ENCODE measurements at regions not wholly inside any gene's neighbourhood (a gene's known extent, or its start where the extent isn't known, plus 50 kb on each side); places are given as distances from the start of the nearest gene placed in this dataset.

GRCh38 chr18:10120622-10121021 is 206.8 kb downstream of the VAPA start:
- no peak overlapping the region for H3K27ac ChIP-seq

GRCh38 chr18:10121028-10121427 is 207.2 kb downstream of the VAPA start:
- no peak overlapping the region for H3K27ac ChIP-seq
- no peak for TF ChIP-seq ZFX (IDR thresholded peaks at IDR 0.05)
- TF ChIP-seq, protein P1, sequence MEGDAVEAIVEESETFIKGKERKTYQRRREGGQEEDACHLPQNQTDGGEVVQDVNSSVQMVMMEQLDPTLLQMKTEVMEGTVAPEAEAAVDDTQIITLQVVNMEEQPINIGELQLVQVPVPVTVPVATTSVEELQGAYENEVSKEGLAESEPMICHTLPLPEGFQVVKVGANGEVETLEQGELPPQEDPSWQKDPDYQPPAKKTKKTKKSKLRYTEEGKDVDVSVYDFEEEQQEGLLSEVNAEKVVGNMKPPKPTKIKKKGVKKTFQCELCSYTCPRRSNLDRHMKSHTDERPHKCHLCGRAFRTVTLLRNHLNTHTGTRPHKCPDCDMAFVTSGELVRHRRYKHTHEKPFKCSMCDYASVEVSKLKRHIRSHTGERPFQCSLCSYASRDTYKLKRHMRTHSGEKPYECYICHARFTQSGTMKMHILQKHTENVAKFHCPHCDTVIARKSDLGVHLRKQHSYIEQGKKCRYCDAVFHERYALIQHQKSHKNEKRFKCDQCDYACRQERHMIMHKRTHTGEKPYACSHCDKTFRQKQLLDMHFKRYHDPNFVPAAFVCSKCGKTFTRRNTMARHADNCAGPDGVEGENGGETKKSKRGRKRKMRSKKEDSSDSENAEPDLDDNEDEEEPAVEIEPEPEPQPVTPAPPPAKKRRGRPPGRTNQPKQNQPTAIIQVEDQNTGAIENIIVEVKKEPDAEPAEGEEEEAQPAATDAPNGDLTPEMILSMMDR (conservative IDR thresholded peaks at IDR 0.05): no peak

More at GRCh38 chr18:10120622-10121021, 206.8 kb downstream of the VAPA start:
- TF ChIP-seq, protein P1 (conservative IDR thresholded peaks at IDR 0.05): no peak
- TF ChIP-seq ZFX (IDR thresholded peaks at IDR 0.05): no peak

- H3K27ac ChIP-seq: peak overlapping the region; percentile 38
- no peak for TF ChIP-seq ZFX (IDR thresholded peaks at IDR 0.05)
- TF ChIP-seq, protein P1 (conservative IDR thresholded peaks at IDR 0.05): no peak
Measured at GRCh38 chr18:10121786-10122515, 208.1 kb downstream of the VAPA start.

GRCh38 chr18:10122988-10123950 is 209.5 kb downstream of the VAPA start:
- TF ChIP-seq ZFX (IDR thresholded peaks at IDR 0.05): no peak
- TF ChIP-seq, protein P1 (conservative IDR thresholded peaks at IDR 0.05): no peak
- H3K27ac ChIP-seq: no peak overlapping the region

DNA sequence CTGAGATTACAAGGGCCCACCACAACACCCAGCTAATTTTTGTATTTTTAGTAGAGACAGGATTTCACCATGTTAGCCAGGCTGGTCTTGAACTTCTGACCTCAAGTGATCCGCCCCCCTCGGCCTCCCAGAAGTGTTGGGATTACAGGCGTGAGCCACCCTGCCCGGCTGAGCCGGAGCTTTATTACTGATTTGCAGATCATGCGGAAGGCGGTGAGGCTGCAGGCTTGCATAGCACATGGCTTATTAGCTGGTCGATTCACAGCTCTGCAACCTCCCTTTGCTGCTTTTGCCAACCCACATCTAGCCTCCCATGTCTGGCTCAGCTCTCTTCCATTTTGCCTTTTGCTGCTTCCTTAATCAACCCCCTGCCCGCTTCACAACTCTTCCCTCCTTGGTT is 210.3 kb downstream of the VAPA start:
- no peak overlapping the region for H3K27ac ChIP-seq
- TF ChIP-seq ZFX (IDR thresholded peaks at IDR 0.05): no peak
- TF ChIP-seq, protein P1 (conservative IDR thresholded peaks at IDR 0.05): no peak

DNA sequence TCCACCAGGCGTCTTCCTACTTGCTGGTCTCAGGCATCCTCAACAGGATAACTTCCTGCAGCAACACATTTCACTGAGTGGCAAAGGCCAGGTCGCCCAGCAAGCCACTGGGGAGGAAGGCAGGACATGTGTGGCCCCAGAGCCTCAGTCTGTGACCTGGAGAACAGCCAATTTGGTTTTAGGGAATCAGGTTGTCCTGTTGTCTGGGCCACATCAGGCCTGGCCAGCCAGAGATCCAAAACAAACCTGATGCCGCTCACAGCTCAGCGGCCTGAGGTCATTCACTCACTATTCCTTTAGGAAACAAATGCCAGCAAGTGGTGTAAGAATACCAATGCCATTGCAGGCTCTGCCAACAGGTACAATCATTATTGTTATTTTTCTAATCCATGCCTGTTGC is 210.7 kb downstream of the VAPA start:
- no peak overlapping the region for H3K27ac ChIP-seq
- no peak for TF ChIP-seq ZFX (IDR thresholded peaks at IDR 0.05)
- TF ChIP-seq, protein P1 (conservative IDR thresholded peaks at IDR 0.05): no peak

DNA sequence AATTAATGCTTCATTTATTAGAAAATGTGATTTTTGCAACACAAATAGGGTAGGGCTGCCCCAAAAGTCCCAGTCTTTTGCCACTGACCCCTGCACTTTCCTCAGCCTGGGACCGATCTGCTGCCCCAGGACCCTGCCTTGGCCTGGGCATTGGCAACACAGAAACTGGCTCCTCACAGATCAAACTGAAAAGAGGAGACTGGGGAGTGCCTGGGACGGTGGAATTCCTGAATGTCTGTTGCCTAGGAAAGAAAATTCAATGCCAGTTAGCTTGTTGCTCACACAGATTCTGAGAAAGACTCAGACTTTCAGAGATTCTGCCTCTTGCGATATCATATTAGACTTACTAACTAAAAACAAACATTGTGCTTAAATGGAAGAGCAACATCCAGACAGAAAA is 211.2 kb downstream of the VAPA start:
- no peak overlapping the region for H3K27ac ChIP-seq
- TF ChIP-seq, protein P1 (conservative IDR thresholded peaks at IDR 0.05): no peak
